Activated gamma-delta T cell treated with anti-CD3 and anti-CD28 coated beads, Interleukin-2, amount 50 U/mL, for 16 hours (primary cell): ENCODE measurements at regions not wholly inside any gene's neighbourhood (a gene's known extent, or its start where the extent isn't known, plus 50 kb on each side); places are given as distances from the start of the nearest gene placed in this dataset.

Experiments
- DNase-seq: peaks from one replicate; pipeline ENCODE4 v3.0.0-alpha.2; 2020; ENCODE audit warnings: low read depth

GRCh38 chrX:10021461-10022272, 54.5 kb downstream of the CLDN34 start:
- no peak for DNase-seq

GRCh38 chrX:10022273-10022541, 55.0 kb downstream of the CLDN34 start:
- DNase-seq, result no peak

- no peak for DNase-seq
Measured at GRCh38 chrX:10022580-10023245, 55.6 kb downstream of the CLDN34 start.

GRCh38 chrX:10023821-10024220, 56.7 kb downstream of the CLDN34 start:
- DNase-seq, result no peak

GRCh38 chrX:10025742-10026493, 58.8 kb downstream of the CLDN34 start:
- DNase-seq, result no peak

GRCh38 chrX:10028283-10029104, 61.3 kb downstream of the CLDN34 start:
- DNase-seq, result no peak

GRCh38 chrX:10030570-10030969, 63.4 kb downstream of the CLDN34 start:
- no peak for DNase-seq

- no peak for DNase-seq
Measured at GRCh38 chrX:10031746-10032145, 64.6 kb downstream of the CLDN34 start.

GRCh38 chrX:10032147-10032546, 65.0 kb downstream of the CLDN34 start:
- DNase-seq, result no peak

GRCh38 chrX:10033375-10034007, 66.3 kb downstream of the CLDN34 start:
- no peak for DNase-seq

GRCh38 chrX:10034740-10035260, 67.6 kb downstream of the CLDN34 start:
- no peak for DNase-seq

- DNase-seq, result no peak
Measured at GRCh38 chrX:10038585-10038984, 71.4 kb downstream of the CLDN34 start.

- no peak for DNase-seq
Measured at GRCh38 chrX:10039821-10040793, 72.9 kb downstream of the CLDN34 start.

- DNase-seq, result no peak
Measured at GRCh38 chrX:10040961-10041360, 73.8 kb downstream of the CLDN34 start.

GRCh38 chrX:10041383-10041782, 74.2 kb downstream of the CLDN34 start:
- DNase-seq, result no peak

GRCh38 chrX:10042055-10042454, 74.9 kb downstream of the CLDN34 start:
- no peak for DNase-seq

- DNase-seq, result no peak
Measured at GRCh38 chrX:10043386-10043785, 76.2 kb downstream of the CLDN34 start.

- no peak for DNase-seq
Measured at GRCh38 chrX:10044021-10044420, 76.9 kb downstream of the CLDN34 start.

- no peak for DNase-seq
Measured at GRCh38 chrX:10045327-10046000, 78.3 kb downstream of the CLDN34 start.

GRCh38 chrX:10047133-10047532, 80.0 kb downstream of the CLDN34 start:
- DNase-seq, result no peak
